ENCODE measurements at regions not wholly inside any gene's neighbourhood (a gene's known extent, or its start where the extent isn't known, plus 50 kb on each side); places are given as distances from the start of the nearest gene placed in this dataset.

GRCh38 chr4:100828364-100828763 lies 310.5 kb upstream of the EMCN start:
- TF ChIP-seq, protein P1, sequence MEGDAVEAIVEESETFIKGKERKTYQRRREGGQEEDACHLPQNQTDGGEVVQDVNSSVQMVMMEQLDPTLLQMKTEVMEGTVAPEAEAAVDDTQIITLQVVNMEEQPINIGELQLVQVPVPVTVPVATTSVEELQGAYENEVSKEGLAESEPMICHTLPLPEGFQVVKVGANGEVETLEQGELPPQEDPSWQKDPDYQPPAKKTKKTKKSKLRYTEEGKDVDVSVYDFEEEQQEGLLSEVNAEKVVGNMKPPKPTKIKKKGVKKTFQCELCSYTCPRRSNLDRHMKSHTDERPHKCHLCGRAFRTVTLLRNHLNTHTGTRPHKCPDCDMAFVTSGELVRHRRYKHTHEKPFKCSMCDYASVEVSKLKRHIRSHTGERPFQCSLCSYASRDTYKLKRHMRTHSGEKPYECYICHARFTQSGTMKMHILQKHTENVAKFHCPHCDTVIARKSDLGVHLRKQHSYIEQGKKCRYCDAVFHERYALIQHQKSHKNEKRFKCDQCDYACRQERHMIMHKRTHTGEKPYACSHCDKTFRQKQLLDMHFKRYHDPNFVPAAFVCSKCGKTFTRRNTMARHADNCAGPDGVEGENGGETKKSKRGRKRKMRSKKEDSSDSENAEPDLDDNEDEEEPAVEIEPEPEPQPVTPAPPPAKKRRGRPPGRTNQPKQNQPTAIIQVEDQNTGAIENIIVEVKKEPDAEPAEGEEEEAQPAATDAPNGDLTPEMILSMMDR (IDR thresholded peaks at IDR 0.05; ENCODE audit: insufficient read depth, low read depth, low read length): no peak
- H3K4me3 ChIP-seq (ENCODE audit: low read depth, low read length): no peak overlapping the region
- DNase-seq (ENCODE audit: low read depth): no peak

DNA sequence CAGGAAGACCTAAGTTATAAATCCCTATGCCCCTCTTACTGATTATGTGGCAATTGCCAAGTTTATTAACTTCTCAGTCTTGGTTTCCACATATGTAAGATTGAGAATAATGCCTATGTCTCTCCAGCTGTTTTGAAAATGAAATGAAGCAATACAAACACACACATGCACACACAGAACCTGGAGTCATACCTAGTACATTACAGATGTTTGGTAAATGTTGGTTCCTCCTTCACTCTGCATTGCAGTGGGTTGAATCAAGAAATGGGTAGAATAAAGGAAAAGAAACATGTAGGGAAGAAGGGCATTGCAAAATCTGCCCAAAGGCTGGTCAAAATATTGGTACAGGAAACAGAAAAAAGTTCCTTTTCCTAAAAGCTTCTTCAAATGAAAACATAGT lies 309.9 kb upstream of the EMCN start:
- TF ChIP-seq, protein P1 (IDR thresholded peaks at IDR 0.05; ENCODE audit: insufficient read depth, low read depth, low read length): no peak
- no peak for DNase-seq (ENCODE audit: low read depth)
- no peak overlapping the region for H3K4me3 ChIP-seq (ENCODE audit: low read depth, low read length)

DNA sequence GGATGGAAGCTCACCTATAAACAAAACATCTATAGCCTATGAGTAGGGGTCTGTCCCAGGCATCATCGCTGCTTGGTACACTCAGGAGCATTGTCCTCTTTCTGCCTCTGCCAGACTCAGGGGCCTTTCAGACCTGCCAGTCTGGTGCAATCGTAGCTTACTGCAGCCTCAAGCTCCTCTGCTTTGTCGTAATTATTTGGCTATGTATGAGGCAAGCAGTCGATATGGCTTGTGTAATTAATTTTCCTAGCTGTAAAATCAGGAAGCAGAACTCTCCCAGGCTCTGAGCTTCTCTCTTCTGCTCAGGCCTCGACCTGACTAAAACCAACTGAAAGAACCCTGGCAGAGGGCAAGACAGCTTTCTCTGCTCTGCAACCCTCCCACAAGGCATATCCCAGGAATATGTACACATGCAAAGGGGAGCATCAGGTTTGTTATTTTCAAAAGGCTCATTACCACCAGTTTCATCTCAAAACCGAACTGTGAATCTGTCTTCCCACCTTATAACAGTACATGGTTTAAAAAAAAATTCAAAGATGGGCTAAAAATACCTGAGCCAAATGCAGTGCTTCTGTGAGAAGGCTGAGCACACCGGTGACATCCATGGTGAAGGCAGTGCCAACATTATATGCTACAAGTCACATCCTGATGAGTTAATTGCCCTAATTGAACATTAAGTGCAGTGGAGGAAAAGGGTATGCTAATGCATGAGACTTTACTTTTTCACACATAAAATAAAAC lies 309.2 kb upstream of the EMCN start:
- TF ChIP-seq, protein P1 (IDR thresholded peaks at IDR 0.05; ENCODE audit: insufficient read depth, low read depth, low read length): no peak
- DNase-seq (ENCODE audit: low read depth): no peak
- no peak overlapping the region for H3K4me3 ChIP-seq (ENCODE audit: low read depth, low read length)

- H3K4me3 ChIP-seq (ENCODE audit: low read depth, low read length): no peak overlapping the region
- TF ChIP-seq, protein P1 (IDR thresholded peaks at IDR 0.05; ENCODE audit: insufficient read depth, low read depth, low read length): no peak
- no peak for DNase-seq (ENCODE audit: low read depth)
Measured at GRCh38 chr4:100826067-100826466, 308.2 kb upstream of the EMCN start.

DNA sequence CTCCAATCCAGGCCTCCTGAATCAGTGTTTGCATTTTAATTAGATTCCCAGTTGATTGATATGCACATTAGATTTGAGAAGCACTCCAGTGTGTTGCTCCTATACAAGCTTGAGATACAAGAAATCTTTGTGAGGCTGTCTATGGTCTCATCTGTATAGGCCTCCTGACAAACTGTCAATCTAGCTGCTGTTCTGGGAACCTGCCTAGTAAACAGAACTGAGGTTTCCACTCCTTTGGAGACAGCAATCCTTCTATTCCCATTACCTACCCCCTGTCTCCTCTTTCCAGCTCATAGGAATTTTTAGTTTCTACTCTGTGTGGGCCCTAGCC lies 306.1 kb upstream of the EMCN start:
- TF ChIP-seq, protein P1 (IDR thresholded peaks at IDR 0.05; ENCODE audit: insufficient read depth, low read depth, low read length): no peak
- H3K4me3 ChIP-seq (ENCODE audit: low read depth, low read length): no peak overlapping the region
- no peak for DNase-seq (ENCODE audit: low read depth)

DNA sequence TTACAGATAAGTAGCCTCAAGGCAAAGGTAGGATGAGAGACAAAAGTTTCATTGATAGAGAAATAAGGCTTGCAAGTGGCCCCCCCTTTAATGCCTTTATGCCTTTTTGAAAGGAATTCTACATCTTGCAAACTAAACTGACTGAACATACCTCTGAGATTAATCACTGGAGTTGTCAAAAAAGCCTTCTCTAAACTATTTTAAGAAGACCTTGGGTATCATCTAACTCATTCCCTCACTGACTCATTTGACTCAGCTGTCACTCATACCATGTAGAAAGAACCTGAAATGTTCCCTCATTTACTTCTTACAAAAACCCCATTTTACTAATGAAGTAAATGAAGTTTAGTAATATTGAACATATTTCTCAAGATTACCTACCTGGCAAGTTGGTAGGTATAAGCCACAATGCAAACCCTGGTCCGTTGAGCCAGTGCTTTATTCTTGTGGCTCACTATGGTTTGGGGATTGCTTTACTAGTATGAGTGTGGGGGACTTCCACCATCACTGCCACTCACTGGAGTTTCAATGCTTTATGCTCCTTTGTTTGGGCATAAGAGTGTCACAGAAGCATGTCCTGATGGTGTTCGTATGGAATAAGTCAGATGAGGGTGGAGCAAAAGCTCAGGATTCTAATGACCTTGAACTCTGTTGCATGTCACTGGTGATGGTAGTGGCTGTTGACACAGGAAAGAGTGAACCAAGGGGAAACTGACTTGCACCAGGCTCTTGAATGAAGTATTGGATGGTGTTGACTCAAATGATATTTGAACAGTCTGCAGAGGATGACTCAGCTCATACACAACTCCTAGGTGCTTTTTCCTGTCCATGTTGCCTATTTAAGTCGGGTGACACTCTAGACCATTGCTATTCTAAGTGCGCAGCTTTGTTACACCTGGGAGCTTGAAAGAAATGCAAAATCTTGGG lies 305.5 kb upstream of the EMCN start:
- TF ChIP-seq, protein P1 (IDR thresholded peaks at IDR 0.05; ENCODE audit: insufficient read depth, low read depth, low read length): no peak
- no peak for DNase-seq (ENCODE audit: low read depth)
- no peak overlapping the region for H3K4me3 ChIP-seq (ENCODE audit: low read depth, low read length)

Data from fibroblast of villous mesenchyme (primary cell).